Fibroblast of skin of right biceps (primary cell): ENCODE measurements at regions not wholly inside any gene's neighbourhood (a gene's known extent, or its start where the extent isn't known, plus 50 kb on each side); places are given as distances from the start of the nearest gene placed in this dataset.

ENCODE experiments used
- DNase-seq: peaks from one replicate; pipeline ENCODE4 v3.0.0-alpha.2; 2013

DNA sequence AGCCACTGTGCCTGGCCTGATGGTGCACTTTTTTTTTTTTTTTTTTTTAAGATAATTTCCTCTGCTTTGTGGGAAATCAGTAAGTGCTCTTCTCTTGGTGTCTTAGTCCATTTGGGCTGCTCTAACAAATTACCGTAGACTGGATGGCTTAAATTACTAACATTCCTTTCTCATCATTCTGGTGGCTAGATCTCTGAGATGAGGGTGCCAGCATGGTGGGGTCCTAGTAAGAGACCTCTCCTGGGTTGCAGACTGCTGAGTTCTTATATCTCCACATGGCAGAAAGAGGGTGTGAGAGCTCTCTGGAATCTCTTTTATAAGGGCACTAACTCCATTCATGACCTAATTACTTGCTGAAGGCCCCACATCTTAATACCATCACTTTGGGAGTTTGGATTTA lies 133.9 kb upstream of the ANKRD55 start:
- no peak for DNase-seq

- no peak for DNase-seq
Observed at GRCh38 chr5:56361398-56361797, 128.3 kb upstream of the ANKRD55 start.

DNA sequence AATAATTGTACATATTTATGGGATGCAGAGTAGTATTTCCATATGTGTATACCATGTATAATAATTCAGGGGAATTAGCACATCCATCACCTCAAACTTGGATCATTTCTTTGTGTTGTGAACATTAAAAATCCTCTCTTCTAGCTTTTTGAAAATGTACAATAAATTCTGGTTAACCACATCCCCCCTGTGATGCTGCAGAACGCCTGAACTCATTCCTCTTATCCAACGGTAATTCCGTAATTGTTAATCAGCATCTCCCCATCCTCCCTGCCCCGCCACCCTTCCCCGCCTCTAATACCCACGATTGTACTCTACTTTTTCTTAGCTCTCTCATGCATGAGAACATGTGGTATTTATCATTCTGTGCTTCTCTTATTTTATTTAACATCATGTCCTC lies 127.7 kb upstream of the ANKRD55 start:
- peak; percentile 87 for DNase-seq

- peak; percentile 84 for DNase-seq
Observed at GRCh38 chr5:56359809-56360685, 126.9 kb upstream of the ANKRD55 start.

DNA sequence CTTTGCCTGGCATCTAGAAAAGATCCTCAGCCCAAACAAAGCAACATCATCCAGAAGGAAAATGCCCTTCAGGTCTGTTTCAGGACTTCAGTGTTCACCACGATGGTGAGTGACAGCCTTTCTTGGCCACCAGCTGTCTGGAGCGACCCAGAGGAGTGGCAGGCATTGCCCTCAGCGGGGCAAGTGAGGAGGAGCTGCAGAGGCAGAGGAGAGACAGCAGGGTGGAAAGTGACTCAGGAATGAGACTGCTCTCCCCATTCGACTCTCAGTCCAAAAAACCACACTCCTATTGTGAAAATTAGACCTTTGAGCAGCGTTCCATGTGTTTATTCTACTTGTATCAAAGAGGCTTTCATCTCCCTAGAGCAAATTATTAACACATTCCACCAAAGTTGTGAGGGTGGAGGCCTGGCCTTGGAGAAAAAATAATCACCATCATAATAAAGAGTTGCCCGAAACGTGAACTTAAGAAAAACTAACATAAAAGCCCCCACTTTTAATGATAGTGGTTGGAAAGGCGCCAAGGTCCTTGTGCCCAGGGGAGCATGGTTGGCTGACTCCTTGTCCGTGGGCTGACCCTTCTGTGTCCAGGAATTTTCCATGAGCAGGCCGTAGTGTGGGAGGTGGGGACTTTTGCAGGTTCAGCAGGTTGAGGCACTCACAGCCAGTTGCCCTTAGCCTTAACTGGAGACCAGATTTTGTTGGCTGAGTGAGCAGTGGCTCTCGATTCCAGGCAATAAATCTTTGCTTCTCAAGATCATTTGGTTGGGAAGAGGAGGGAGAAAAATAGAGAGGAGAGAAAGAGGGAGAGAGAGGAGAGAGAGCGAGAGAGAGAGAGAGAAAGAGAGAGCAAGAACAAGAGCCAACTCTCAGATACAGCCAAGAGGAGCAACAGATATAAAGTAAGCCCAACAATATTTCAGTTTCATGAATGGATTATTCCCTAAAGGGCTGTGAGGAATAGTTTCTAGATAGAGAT lies 125.9 kb upstream of the ANKRD55 start:
- DNase-seq: peak; percentile 17

- DNase-seq: no peak
Observed at GRCh38 chr5:56358046-56358445, 124.9 kb upstream of the ANKRD55 start.

- DNase-seq: no peak
Observed at GRCh38 chr5:56357426-56357825, 124.3 kb upstream of the ANKRD55 start.

DNA sequence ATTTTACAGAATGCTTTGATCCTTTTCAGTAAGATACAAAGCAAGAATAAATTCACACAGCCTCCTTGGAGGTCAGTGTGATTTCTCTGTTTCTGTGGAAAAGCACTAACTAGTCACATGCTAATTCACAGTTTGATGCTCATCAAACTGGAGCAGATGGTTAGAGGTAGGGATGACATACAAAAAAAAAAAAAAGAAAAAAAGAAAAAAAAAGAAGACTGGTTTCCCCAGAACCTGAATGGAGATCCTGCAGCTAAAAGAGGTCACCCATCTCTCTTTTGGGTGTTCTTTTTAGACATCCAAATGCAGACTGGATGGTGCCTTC lies 123.7 kb upstream of the ANKRD55 start:
- no peak for DNase-seq

GRCh38 chr5:56356121-56356835 lies 123.1 kb upstream of the ANKRD55 start:
- no peak for DNase-seq

DNA sequence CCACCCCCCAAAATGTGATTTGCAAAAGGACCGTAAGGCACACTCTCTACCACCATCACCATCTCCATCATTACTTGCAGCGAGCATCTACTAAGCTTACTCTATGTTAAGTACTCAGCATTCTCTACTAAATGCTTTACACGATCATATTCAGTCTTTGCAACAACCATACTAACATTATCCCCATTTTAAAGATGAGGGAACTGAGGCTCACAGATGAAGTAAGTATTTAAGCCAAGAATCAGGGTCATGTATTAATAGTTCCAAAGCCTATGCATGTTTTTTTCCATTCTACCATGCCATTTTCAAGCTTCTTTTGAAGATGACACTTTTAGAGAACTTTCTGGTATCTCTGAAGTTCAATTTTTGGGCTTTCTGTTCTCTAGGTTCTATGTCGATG lies 121.7 kb upstream of the ANKRD55 start:
- DNase-seq: no peak

- DNase-seq: no peak
Observed at GRCh38 chr5:56352808-56353590, 119.9 kb upstream of the ANKRD55 start.

DNA sequence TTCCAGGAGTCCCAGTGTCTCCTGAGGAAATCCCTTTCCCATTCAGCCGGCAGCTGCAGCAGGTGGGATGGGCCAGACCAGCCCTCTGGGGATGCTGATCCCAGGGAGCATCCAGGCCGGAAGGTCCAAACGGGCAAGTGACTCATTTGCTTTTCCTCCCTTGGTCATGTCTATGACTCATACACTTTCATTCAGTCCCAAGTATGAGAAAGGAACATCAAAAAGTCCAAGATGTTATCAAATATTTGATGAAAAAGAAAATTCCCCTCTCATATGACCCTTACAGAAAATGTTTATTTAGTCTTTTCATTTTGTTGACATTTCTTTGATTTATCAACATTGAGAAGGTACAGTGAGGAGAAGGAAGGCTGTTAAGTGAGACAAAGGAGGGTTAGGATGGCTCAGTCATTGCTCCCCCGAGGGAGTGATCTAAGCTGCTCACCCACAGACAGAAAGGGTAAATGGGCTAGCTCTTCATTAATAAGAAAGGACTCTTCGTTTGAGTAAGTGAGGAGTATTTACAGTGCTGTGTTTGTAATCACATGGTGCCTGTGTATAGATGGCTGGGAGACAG lies 117.6 kb upstream of the ANKRD55 start:
- DNase-seq: peak; percentile 84

- no peak for DNase-seq
Observed at GRCh38 chr5:56350011-56350596, 117.0 kb upstream of the ANKRD55 start.

DNA sequence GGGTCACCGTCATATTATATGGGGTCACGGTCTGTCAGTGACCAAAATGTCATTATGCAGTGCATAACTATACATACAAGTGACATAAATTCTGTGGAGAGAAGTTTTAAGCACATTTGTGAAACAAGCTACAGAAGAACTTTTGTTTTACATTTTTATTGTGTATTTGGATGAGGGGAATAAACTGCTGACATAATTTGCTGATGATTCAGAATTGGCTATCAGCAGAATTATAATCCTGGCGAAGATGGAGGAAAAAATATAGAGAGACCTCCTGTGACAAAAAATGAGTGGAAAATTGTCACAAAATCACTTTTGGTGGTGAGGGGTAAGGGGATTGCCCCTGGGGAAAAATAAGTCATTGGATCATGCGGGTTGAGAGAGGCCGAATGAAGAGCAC lies 116.3 kb upstream of the ANKRD55 start:
- DNase-seq: no peak

GRCh38 chr5:56346741-56347535 lies 113.8 kb upstream of the ANKRD55 start:
- peak; percentile 93 for DNase-seq

DNA sequence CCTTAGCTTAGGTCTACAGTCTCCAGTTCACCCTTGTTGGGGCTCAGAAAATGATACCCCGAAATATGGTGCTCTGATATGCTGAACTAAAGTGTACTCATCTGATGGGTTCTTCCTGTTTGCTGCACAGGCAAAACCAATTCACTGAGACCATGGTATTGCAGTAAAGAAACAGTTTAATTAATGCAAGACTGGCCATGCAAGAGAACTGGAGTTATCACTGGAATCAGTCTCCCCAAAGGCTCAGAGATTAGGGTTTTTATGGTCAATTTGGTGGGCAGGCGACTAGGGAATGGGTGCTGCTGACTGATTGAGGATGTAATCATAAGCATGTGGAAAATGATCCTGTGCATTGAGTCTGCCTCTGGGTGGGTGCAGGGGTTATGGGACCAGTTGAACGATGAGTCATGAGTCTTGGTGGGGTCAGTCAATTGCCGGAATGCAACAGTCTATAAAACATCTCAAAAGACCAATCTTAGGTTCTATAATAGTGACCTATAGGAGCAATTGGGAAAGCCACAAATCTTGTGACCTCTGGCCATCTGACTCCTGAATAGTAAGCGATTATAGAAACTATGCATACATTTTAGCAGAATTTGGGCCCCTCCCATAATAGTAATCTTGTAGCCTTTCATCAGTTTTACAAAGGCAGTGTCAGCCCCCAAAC lies 113.0 kb upstream of the ANKRD55 start:
- no peak for DNase-seq

- DNase-seq: no peak
Observed at GRCh38 chr5:56345352-56345751, 112.2 kb upstream of the ANKRD55 start.

- no peak for DNase-seq
Observed at GRCh38 chr5:56344594-56344993, 111.5 kb upstream of the ANKRD55 start.

GRCh38 chr5:56343988-56344387 lies 110.9 kb upstream of the ANKRD55 start:
- DNase-seq: no peak

DNA sequence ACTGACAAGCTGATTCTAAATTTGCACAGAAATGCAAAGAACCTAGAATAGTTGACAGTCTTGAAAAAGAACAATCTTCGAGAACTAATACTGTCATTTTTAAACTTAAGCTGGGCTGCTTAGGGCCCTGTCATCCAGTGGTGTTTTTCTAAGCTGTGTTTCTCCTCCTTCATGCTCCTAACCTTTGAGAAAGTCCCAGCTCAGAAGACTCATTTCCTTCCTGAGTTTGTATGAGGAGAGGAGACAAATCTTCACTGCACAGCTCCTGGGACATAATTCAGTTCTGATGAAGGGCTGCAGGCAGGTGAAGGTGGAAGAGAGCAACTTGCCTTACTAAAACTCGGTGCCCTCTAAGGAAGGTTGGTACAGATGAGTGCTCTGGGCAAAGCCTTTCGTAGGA lies 109.5 kb upstream of the ANKRD55 start:
- DNase-seq: no peak
